ENCODE measurements at regions not wholly inside any gene's neighbourhood (a gene's known extent, or its start where the extent isn't known, plus 50 kb on each side); places are given as distances from the start of the nearest gene placed in this dataset.
A peak's percentile ranks its signal among the peaks of the same experiment; 100 is the strongest.
"Not testable (repeated sequence)": the region's sequence is repeated elsewhere in the genome, so short reads cannot be mapped to it uniquely, and the experiment has no call there.

DNA sequence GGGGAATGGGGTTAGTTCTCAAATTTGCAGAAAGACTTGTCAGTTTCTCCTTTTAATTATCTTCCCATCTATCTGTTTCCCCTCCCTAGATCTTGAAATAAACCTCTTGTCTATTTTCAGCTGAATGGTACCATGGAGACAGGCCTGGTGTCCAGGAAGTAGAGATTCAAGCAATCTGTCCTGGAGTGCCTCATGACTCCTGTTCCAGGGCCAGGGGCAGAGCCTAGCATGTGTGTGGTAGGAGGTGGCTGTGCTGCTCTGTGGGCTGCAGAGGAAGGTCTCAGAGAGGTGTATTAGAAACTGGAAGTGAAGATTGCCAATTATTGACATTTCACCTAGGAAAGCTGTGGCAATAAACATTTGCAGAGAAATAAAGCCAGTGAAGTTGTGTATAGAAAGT lies 175.8 kb upstream of the ATP10B start:
- no peak for DNase-seq

DNA sequence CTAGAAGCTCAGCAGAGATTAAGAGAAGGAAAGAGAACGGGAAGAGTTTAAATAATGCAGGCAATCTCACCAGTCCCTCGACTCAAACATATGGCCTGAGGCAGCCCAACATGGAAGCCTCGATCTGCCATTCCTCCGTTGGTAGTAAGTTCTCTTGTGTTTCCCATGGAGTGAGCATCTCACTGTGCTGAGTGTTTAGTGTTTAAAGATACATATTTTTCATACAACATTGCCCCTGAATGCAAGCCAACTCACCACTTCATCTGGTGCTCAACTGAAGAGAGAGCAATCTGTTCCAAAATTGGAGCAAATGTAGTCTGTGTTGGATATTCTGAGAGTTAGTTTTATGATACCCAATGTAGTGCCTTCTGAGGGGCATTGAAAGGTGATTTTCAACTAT lies 171.5 kb upstream of the ATP10B start:
- DNase-seq: peak; percentile 57

DNA sequence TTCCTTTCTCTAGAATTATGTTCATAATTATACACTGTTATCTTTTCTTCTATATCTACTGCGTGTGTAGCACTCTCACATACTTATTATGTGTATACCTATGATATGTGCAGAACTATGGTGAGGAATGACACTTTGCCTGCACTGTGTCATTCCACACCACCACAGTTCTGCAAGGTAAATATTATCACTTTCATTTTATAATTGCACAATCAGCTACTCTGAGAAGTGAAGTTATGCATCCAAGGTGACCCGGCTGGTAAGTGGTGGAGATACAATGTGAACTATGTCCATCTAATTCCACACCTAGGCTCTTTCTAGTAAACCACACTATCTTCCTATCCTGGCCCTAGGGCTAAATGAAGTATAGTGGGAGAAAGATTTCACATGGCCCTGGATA lies 170.1 kb upstream of the ATP10B start:
- DNase-seq: no peak

DNA sequence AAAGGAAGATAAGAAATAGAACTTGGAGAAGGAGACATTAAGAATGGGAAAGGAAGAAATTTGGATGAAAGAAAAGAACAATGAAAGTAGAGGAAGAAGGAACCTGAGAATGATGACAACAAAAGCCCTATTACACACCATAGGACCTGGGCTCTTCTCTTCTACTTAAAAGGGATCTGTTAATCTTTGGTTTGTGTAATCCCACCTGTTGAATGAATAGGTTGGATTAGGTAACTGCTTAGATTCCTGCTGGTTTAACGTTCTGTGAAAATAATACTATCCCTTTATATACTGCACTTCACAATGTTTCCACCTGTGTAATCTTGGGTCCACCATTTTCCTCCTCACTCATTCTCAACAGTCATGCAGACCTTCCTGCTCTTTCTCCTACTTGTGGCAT lies 157.8 kb upstream of the ATP10B start:
- DNase-seq: no peak

DNA sequence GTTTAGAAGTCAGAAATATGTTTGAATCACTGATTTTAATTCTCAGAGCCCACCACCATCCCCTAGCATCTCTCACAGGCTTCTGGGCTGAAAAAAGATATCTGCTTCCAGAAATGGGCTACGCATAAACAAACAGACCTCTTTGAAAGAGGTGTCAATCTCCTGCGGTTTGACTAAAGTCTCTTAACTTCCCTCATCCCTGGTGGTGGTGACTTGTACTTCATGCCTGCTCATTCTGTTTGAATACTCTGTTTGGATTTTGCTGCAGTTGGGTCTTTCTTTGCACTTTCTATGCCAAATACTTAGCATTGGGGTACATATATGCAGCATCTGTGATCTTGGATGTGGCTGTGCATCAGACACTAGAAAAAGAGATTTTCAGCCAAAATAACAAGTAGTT lies 157.2 kb upstream of the ATP10B start:
- no peak for DNase-seq

DNA sequence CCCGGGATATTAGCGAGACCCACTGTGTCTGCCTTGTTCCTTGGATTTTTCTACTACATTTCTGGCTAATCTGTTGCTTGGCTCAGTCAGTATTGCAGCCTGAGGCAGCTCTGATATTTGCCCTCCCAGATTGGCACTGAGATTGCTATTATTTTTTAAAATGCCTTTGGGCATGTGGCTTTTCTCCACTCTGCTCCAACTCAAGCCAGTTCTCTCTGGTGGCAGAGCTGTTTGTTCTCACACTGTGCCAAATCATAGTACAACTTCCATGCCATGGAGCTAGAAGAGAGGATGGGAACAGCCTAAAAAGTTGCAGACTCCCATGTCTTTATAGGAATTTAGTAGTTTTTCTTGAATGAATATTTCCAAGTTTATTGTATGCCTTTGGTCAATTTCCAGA lies 155.9 kb upstream of the ATP10B start:
- no peak for DNase-seq

DNA sequence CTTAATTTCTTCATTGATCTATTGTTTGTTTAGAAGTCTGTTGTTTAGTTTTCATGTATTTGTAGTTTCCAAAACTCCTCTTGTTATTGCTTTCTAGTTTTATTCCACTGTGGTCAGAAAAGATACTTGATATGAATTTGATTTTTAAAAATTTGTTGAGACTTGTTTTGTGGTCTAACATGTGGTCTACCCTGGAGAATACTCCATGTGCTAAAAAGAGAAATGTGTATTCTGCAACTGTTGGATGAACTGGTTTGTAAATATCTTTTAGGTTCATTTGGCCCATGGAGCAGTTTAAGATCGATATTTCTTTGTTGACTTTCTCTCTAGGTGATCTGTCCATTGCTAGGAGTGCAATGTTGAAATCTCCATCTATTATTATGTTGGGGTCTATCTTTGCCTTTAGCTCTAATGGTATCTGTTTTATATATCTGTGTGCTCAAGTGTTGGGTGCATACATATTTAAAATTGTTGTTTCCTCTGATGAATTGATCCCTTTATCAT lies 150.6 kb upstream of the ATP10B start:
- DNase-seq: no peak

DNA sequence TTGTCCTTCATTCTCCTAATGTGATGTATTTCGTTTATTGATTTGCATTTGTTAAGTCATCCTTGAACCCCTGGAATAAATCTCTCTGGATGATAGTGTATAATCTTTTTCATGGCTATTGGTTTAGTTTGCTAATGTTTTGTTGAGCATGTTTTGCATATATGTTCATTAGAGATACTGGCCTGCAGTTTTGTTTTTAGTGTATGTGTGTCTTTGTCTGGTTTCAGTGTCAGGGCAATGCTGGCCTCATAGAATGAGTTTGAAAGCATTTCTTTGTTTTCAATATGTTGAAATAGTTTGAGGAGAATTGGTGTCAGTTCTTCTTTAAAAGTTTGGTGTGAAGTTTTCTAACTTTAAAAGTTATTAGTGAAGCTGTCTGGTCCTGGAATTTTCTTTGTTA lies 149.6 kb upstream of the ATP10B start:
- DNase-seq: no peak

DNA sequence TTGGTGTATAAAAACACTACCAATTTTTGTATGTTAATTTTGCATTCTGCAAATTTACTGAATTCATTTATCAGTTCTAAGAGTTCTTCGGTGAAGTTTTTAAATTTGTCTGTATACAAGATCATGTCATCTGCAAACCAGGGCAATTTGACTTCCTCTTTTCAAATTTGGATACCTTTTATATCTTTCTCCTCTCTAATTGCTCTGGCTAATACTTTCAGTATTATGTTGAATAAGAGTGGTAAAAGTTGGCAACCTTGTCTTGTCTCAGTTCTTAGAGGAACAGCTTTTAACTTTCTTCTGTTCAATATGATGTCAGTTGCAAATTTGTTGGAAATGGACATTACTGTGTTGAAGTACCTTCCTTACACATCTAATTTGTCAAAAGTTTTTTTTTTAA lies 149.1 kb upstream of the ATP10B start:
- DNase-seq: not testable (repeated sequence)

DNA sequence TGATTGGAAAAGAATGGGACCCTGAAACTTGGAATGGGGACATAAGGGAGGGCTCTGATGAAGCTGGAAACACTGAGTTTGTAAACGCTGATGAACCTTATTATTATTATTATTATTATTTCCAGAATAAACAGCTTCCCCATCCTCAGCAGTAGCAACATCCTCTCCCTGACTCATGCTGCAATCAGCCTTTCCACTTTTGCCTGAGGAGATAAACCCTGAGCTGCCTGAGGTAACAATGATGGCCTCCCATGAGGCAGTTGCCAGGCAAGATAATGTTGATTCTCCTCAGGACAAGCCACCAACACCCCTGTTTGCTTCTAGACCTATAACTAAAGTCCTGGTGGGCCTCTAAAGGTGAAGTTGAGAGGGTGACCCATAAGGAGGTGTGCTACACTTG lies 139.2 kb upstream of the ATP10B start:
- DNase-seq: no peak

DNA sequence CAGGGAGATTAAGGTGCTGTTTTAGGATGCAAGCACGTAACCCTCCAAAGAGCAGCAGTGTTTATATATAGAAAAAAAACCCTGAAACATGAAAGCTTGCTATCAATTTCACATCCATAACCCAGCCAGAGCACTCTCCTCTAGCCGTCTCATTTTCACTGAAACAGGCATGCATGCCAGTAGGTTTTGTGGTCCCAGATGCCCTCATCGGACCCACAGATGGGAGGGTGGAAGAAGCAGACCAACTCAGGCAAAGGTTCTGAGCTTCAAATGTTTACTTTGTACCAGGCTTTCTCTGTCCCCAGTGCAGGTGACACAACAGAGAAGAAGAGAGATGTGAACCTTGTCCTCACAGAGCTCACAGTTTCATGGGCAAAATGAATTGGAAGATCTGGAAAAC lies 127.4 kb upstream of the ATP10B start:
- DNase-seq: no peak

DNA sequence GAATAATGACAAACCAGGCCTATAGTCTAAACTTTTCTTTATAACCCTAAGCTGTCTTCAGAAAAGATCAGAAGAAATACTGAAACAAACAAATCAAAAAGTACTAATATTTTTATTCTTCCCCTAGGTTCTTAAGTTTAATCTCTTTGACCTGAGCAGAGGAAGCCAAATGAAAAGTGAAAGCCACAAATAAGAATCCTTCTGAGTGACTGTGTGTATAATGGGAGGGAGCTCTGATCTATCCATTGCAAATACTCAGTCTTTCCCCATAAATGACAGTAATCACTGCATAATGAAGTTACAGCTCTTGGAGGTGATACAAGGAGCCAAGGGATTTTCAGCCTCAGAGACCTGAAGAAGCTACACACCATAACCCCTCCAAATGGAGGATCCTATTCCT lies 126.9 kb upstream of the ATP10B start:
- DNase-seq: no peak

DNA sequence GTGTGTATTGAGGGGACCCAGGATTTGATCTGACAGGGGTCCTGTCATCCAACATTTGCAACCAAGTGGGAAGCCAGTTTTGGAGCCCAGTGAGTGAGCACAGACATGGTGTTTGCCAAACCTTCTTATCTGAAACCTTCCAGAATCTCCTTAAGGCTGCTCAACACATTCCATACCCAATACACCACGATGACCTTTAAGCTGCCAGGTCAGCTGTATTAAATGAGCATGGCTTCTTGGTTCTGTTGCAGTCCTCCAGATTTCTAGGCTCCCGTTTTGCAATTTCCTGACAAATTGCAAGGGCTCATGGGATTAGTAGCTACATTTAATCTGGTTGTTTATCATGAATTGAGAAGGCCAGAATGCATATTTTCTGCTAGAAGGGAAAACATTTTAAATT lies 124.2 kb upstream of the ATP10B start:
- no peak for DNase-seq

DNA sequence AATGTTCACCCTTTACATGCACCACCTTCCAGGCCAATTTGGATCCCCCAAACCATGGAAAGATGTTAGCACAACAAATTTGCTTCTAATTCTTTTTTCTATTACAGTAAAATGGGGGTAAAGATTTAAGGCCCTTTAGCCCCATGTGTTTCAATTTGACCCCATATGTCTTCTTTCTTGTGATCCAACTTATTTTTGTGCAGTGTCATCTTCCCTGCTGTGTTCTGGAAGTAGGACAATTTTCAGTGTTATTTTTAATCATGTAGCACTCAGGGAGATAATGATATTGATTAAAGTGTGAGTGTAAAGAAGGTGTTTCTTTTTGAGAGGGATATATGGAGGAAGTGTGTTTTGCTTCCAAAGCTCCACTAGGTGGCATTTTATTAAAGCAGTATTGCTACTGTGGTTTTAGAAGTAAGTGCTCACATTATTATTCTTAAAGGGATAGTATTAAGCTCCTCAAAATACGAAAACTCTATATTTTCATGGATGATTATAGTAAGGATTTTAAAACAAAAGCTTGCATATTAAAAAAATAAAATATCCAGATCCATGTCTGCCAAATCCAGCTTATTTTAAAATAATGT lies 118.7 kb upstream of the ATP10B start:
- no peak for DNase-seq

DNA sequence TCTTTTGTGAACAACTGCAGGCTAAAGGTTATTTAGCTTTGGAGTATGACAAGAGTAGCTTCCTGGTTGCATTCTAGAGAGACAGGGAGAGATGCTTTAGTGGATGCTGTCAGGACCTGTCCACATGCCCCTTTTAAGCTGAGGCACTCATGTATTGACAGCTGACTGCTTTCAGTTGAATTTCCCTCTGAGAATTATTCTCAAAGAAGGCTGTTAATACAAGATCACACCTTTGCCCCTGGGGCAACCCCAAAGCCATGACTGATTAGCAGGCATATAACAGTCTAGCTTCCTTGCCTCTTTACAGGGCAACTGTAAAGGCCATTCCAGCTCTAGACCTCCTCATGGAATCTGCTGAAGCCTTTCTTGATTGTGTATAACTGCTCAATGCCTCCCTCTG lies 117.6 kb upstream of the ATP10B start:
- no peak for DNase-seq

DNA sequence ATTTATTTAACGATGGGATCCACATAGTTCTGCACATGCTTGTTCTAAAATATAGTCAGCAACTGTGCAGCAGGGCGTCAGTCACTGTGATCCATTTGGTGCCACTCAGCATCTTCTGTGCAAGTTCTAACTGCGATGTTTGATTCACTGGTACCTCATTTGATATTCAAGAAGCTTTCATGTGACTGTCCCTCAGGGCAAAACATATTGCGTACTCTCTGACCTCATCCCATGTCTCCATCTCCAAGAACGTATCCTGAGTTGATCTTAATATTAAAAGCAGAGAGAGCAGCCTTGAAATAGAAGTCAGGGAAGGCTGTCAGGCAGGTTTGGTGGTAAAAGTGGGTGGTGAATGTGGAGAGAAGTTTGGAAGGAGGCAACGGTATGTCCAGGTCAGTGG lies 116.5 kb upstream of the ATP10B start:
- DNase-seq: no peak

DNA sequence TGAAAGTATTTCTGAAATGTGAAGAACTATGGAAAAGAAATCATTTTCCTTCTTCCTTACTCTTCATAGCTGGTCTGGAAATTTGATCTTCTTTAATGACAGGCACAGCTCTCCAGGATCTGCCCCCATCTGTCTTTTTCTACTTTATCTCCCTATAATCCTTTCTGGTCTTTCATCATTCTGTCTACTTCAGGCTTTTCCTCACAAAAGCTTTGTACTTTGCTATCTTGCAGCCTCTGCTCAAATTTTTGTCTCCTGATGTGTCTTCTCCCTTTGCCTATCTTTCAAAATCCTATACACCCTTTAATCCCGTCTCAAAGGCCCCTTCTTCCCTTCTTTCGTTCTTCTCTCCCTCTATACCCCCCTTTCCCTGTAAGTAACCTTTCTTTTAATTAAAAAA lies 114.9 kb upstream of the ATP10B start:
- DNase-seq: no peak

DNA sequence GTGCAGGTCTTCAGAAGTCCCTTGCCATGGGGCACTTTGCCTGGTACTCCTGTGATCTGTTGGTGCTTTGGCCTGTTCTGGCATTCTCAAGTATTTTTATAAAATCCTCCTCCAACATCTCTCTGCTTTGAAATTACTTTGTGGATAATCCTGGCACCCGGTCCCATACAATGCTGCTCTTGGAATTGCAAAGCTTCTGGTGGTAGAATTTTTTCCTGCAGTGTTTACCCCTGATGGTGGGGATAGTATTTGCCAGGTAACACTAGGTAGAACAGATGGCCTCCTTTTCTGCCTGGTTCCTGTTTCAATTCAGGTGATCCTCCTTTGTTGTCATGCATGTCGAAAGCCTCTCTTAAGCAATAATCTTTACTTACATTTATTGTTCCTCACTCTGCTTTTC lies 109.8 kb upstream of the ATP10B start:
- no peak for DNase-seq

DNA sequence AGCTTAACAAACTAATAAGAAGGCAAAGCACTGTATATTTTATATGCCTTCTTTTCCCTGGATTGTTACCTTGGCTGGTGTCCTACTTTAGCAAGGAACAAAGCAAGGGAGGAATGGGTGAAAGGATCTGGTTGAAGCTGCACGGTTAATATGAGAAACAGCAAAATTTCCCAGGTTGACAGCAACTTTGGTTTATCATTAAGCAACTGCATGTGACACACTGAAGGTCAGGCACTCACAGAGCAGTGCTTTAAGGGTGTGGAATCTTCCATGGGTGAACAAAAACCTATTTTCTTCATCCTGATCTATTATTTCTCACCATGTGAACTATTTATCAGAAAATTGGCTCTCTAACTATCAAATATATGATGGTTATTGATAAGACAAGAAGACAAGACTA lies 109.0 kb upstream of the ATP10B start:
- no peak for DNase-seq

DNA sequence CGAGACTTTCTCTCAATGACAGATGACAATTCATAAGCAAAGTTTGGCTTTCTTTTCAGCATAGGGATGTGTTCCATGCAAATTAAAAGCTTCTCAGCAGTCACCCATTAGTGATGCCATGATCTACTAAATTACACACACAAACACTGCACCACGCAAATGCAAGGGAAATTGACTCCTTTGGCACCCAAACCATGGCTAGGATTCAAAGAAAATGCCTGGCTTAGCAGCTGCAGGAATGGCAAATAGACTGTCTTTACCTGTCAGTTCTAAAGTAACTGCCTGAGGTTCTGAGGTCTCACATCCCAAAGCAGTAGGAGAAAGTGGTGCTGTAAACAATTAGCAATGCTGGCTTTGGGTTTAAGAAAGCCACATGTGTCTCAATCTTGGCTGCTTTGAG lies 108.6 kb upstream of the ATP10B start:
- DNase-seq: no peak

DNA sequence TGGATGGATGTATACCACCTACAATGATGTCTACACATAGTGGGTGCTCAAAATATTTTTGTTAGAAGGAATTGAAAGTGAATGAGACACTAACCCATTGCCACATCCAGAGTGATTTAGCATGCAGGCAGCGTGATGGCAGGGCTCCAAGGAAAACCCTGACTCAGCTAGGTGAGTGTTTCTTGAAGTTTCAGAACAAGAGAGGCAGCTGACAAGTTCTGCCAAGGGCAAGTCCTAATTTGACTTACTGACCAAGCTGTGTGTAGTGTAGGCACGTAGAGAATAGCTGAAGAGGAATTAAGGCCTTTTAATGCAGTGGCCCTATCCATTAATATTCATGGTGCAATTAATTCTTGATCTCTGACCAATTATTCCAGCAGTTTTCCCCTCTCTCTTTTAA lies 107.8 kb upstream of the ATP10B start:
- DNase-seq: no peak

DNA sequence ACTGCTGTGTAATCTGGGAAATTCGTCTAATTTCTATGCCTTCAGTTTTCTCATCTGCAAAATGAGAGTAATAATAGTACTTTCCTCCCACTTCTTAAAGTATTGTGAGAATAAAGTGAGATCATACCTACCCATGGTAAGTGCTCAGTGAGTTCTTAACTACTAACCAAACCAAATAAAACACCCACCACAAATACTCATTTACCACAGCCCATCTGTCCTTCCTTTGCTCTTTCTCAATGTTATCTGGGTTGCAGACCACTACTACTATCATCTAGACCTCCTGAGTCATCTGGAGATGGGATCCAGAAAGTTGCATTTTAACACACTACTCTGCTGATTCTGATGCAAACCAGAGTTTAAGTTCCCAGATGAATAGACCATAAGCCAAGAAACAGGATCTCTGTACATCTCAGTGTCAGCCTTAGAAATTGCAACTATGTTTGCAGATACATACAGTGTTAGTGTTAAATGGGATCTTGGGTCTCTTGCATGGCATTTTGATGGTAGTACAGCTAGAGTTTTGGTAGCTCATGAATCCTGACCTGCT lies 105.4 kb upstream of the ATP10B start:
- DNase-seq: no peak

DNA sequence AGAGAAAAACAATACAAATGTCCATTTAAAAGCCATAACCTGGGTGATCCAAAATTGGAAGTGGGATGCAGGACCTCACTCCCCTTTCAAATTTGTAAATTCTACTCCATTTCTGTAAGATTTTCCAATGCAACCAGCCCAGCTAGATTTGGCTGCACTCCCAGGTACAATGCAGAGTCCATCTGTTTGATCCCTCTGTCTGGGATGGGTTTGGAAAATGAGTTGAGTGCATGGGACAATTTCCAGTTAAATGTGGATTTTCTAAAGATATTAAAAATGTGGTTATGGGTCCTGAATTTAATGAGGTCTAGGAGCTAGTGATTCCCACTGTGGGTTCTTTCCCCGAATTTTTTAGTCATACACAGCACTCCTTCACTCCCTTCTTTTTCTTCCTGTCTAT lies 104.0 kb upstream of the ATP10B start:
- DNase-seq: no peak

DNA sequence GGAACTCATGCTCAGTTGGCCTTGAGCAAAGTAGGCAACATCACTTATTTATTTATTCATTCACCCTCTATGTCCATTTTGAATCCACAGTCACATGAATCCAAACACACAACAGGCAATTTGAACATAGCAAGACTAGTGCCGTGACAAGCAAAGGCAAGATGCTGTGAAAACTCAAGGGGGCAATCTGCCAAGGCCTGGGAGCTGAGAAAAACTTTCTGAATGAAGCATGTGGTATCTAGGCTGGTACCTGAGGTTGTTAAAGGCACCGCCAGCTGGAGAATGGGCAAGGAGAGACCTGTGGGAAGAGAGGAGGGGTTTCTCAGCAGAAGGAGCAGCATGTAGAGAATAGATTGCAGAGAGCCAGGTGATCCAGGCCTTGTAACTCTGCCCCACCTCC lies 98.3 kb upstream of the ATP10B start:
- no peak for DNase-seq

DNA sequence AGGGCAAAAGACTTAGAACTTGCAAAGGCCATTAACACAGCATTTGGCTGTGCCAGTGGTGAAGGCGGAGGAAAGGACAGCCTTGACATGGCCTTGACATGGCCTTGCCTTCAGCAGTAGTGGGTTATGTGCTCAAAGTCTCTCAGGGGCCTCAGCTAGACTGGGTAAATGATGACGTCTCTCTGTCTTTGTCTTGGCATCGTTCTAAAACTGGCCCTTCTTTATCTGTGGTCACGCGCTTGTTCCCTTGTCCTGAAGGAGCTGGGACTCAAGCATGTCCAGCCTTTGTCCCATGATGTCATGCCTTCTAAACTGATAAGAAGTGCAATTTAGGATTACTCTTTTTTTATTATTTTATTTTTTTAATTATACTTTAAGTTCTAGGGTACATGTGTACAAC lies 88.7 kb upstream of the ATP10B start:
- no peak for DNase-seq

DNA sequence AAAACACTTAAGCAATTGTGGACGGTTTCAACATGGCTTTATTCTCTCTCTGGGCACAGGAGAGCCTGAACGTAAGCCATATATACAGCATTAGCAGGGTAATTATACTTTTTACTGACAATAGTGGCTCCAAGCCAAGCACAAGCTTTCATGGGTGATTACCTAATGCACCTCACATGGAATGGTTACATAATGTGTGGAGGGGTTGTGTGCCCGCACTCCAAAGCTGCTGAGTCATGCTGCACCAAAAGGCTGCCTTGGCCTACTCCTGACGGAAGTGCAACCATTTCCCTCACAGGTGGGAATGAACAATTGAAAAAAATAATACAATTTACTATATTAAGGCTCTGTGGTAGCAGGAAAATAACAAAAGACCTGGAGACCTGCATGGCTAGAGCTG lies 86.5 kb upstream of the ATP10B start:
- peak; percentile 40 for DNase-seq
